Umbilical cord (tissue), 1 donor: ENCODE measurements at regions not wholly inside any gene's neighbourhood (a gene's known extent, or its start where the extent isn't known, plus 50 kb on each side); places are given as distances from the start of the nearest gene placed in this dataset.

Experiments
- DNase-seq: peaks from one replicate; pipeline ENCODE4 v3.0.0-alpha.2; 2015; ENCODE audit warnings: low spot score

GRCh38 chr6:25220857-25221256 lies 58.3 kb upstream of the CARMIL1 start:
- DNase-seq, result no peak

GRCh38 chr6:25222006-25222678 lies 57.0 kb upstream of the CARMIL1 start:
- no peak for DNase-seq

DNA sequence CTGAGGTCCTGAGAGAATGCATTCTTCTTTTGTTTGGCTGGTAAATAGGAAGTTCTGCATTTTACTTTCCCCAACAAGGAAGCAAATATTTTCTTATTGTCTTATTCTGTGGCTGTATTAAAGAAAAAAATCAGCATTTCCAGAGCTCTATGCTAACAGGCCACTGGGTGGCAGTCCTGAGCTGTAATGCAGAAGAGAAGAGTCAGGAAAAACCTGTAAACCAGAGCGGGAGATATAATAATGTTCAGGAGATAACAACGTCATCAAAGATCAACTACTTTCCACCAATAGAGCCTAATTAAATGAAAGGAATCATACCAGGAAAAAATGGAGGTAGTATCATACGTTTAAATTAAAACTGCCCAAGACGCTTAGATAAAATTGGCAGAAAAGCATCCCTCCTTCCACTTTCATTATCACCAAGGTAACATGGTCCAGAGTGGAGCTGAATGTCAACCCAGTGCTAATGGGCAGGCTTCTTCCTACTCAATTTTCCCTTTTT lies 55.6 kb upstream of the CARMIL1 start:
- DNase-seq, result peak; percentile 85

- no peak for DNase-seq
Measured at GRCh38 chr6:25224242-25224641, 54.9 kb upstream of the CARMIL1 start.

GRCh38 chr6:25227854-25228253 lies 51.3 kb upstream of the CARMIL1 start:
- no peak for DNase-seq
